ENCODE measurements at regions not wholly inside any gene's neighbourhood (a gene's known extent, or its start where the extent isn't known, plus 50 kb on each side); places are given as distances from the start of the nearest gene placed in this dataset.

- Histone ChIP-seq H3K4me3 (ENCODE audit: low read length in 2 of 2) (no peak overlapping the region), H3K27me3 (ENCODE audit: control insufficient read depth in 1 of 2, insufficient read depth in 2 of 2, low read length in 1 of 2) (no peaks in the 10 kb centered on the region), H3K27ac (ENCODE audit: low read depth in 1 of 2, low read length in 2 of 2) (no peak overlapping the region), H3K9me3 (ENCODE audit: control insufficient read depth, low read length) (no peaks in the 10 kb centered on the region), H3K36me3 (ENCODE audit: control insufficient read depth in 1 of 2, insufficient read depth in 2 of 2, low read length in 1 of 2) (no peaks in the 10 kb centered on the region), H3K4me1 (ENCODE audit: control insufficient read depth in 1 of 2, insufficient read depth in 2 of 2, low read length in 2 of 2) (no peaks in the 10 kb centered on the region)
- no peak for DNase-seq
- ATAC-seq (ENCODE audit: low FRiP score) = no peak
- WGBS, 2 donors = 94 to 99% methylated on average over 4 of the region's 4 CpGs
- intact Hi-C loops (cut with DNase I) = no loop called here
Measured at GRCh38 chr17:77719806-77720205, 238.7 kb upstream of the TNRC6C start.

GRCh38 chr17:77720946-77721845, 237.3 kb upstream of the TNRC6C start:
- WGBS, 2 donors = 87 to 91% methylated on average over 14 of the region's 14 CpGs
- Histone ChIP-seq H3K27me3 (ENCODE audit: control insufficient read depth in 1 of 2, insufficient read depth in 2 of 2, low read length in 1 of 2) (no peaks in the 10 kb centered on the region), H3K4me3 (ENCODE audit: low read length in 2 of 2) (no peak overlapping the region), H3K36me3 (ENCODE audit: control insufficient read depth in 1 of 2, insufficient read depth in 2 of 2, low read length in 1 of 2) (no peaks in the 10 kb centered on the region), H3K4me1 (ENCODE audit: control insufficient read depth in 1 of 2, insufficient read depth in 2 of 2, low read length in 2 of 2) (no peaks in the 10 kb centered on the region), H3K9me3 (ENCODE audit: control insufficient read depth, low read length) (no peaks in the 10 kb centered on the region), H3K27ac (ENCODE audit: low read depth in 1 of 2, low read length in 2 of 2) (no peak overlapping the region)
- intact Hi-C loops (cut with DNase I) = no loop called here
- ATAC-seq (ENCODE audit: low FRiP score) (no peak), DNase-seq (no peak)

GRCh38 chr17:77721846-77722160, 236.7 kb upstream of the TNRC6C start:
- intact Hi-C loops (cut with DNase I) = no loop called here
- ATAC-seq (ENCODE audit: low FRiP score) (no peak), DNase-seq (no peak)
- Histone ChIP-seq H3K4me1 (ENCODE audit: control insufficient read depth in 1 of 2, insufficient read depth in 2 of 2, low read length in 2 of 2) (no peaks in the 10 kb centered on the region), H3K27me3 (ENCODE audit: control insufficient read depth in 1 of 2, insufficient read depth in 2 of 2, low read length in 1 of 2) (no peaks in the 10 kb centered on the region), H3K27ac (ENCODE audit: low read depth in 1 of 2, low read length in 2 of 2) (no peak overlapping the region), H3K4me3 (ENCODE audit: low read length in 2 of 2) (no peak overlapping the region), H3K36me3 (ENCODE audit: control insufficient read depth in 1 of 2, insufficient read depth in 2 of 2, low read length in 1 of 2) (no peaks in the 10 kb centered on the region), H3K9me3 (ENCODE audit: control insufficient read depth, low read length) (no peaks in the 10 kb centered on the region)
- WGBS, 2 donors = 91 to 95% methylated on average over 3 of the region's 3 CpGs

GRCh38 chr17:77722366-77722765, 236.1 kb upstream of the TNRC6C start:
- Histone ChIP-seq H3K27ac (ENCODE audit: low read depth in 1 of 2, low read length in 2 of 2) (no peak overlapping the region), H3K9me3 (ENCODE audit: control insufficient read depth, low read length) (no peaks in the 10 kb centered on the region), H3K4me3 (ENCODE audit: low read length in 2 of 2) (no peak overlapping the region), H3K27me3 (ENCODE audit: control insufficient read depth in 1 of 2, insufficient read depth in 2 of 2, low read length in 1 of 2) (no peaks in the 10 kb centered on the region), H3K36me3 (ENCODE audit: control insufficient read depth in 1 of 2, insufficient read depth in 2 of 2, low read length in 1 of 2) (no peaks in the 10 kb centered on the region), H3K4me1 (ENCODE audit: control insufficient read depth in 1 of 2, insufficient read depth in 2 of 2, low read length in 2 of 2) (no peaks in the 10 kb centered on the region)
- intact Hi-C loops (cut with DNase I) = no loop called here
- DNase-seq (no peak), ATAC-seq (ENCODE audit: low FRiP score) (no peak)
- WGBS, 2 donors = 96 to 97% methylated on average over 8 of the region's 8 CpGs

GRCh38 chr17:77723071-77723908, 235.2 kb upstream of the TNRC6C start:
- 54 to 57% methylated on average over 20 of the region's 20 CpGs for WGBS, 2 donors
- DNase-seq = peak in 1 of 2 donors; percentile 72
- ATAC-seq (ENCODE audit: low FRiP score) = no peak
- intact Hi-C loops (cut with DNase I) = no loop called here
- no peaks in the 10 kb centered on the region for H3K9me3 ChIP-seq (ENCODE audit: control insufficient read depth, low read length)
- H3K27me3 ChIP-seq (ENCODE audit: control insufficient read depth in 1 of 2, insufficient read depth in 2 of 2, low read length in 1 of 2) = no peaks in the 10 kb centered on the region
- H3K4me1 ChIP-seq (ENCODE audit: control insufficient read depth in 1 of 2, insufficient read depth in 2 of 2, low read length in 2 of 2) = no peaks in the 10 kb centered on the region
- no peaks in the 10 kb centered on the region for H3K36me3 ChIP-seq (ENCODE audit: control insufficient read depth in 1 of 2, insufficient read depth in 2 of 2, low read length in 1 of 2)
- H3K27ac ChIP-seq (ENCODE audit: low read depth in 1 of 2, low read length in 2 of 2) = no peak overlapping the region
- no peak overlapping the region for H3K4me3 ChIP-seq (ENCODE audit: low read length in 2 of 2)

GRCh38 chr17:77723909-77724875, 234.3 kb upstream of the TNRC6C start:
- ATAC-seq (ENCODE audit: low FRiP score) (no peak), DNase-seq (no peak)
- Histone ChIP-seq H3K9me3 (ENCODE audit: control insufficient read depth, low read length) (no peaks in the 10 kb centered on the region), H3K36me3 (ENCODE audit: control insufficient read depth in 1 of 2, insufficient read depth in 2 of 2, low read length in 1 of 2) (no peaks in the 10 kb centered on the region), H3K27me3 (ENCODE audit: control insufficient read depth in 1 of 2, insufficient read depth in 2 of 2, low read length in 1 of 2) (no peaks in the 10 kb centered on the region), H3K4me1 (ENCODE audit: control insufficient read depth in 1 of 2, insufficient read depth in 2 of 2, low read length in 2 of 2) (no peaks in the 10 kb centered on the region), H3K27ac (ENCODE audit: low read depth in 1 of 2, low read length in 2 of 2) (no peak overlapping the region), H3K4me3 (ENCODE audit: low read length in 2 of 2) (no peak overlapping the region)
- WGBS, 2 donors = 89% methylated on average over 22 of the region's 22 CpGs
- intact Hi-C loops (cut with DNase I) = no loop called here

GRCh38 chr17:77724876-77725615, 233.5 kb upstream of the TNRC6C start:
- no peak for ATAC-seq (ENCODE audit: low FRiP score)
- Histone ChIP-seq H3K9me3 (ENCODE audit: control insufficient read depth, low read length) (no peaks in the 10 kb centered on the region), H3K4me3 (ENCODE audit: low read length in 2 of 2) (no peak overlapping the region), H3K36me3 (ENCODE audit: control insufficient read depth in 1 of 2, insufficient read depth in 2 of 2, low read length in 1 of 2) (no peaks in the 10 kb centered on the region), H3K27me3 (ENCODE audit: control insufficient read depth in 1 of 2, insufficient read depth in 2 of 2, low read length in 1 of 2) (no peaks in the 10 kb centered on the region), H3K4me1 (ENCODE audit: control insufficient read depth in 1 of 2, insufficient read depth in 2 of 2, low read length in 2 of 2) (no peaks in the 10 kb centered on the region), H3K27ac (ENCODE audit: low read depth in 1 of 2, low read length in 2 of 2) (no peak overlapping the region)
- 95 to 97% methylated on average over 28 of the region's 28 CpGs for WGBS, 2 donors
- no peak for DNase-seq
- intact Hi-C loops (cut with DNase I) = no loop called here

GRCh38 chr17:77725846-77726245, 232.7 kb upstream of the TNRC6C start:
- no peaks in the 10 kb centered on the region for H3K36me3 ChIP-seq (ENCODE audit: control insufficient read depth in 1 of 2, insufficient read depth in 2 of 2, low read length in 1 of 2)
- H3K27me3 ChIP-seq (ENCODE audit: control insufficient read depth in 1 of 2, insufficient read depth in 2 of 2, low read length in 1 of 2) = no peaks in the 10 kb centered on the region
- ATAC-seq (ENCODE audit: low FRiP score) (no peak), DNase-seq (no peak)
- H3K9me3 ChIP-seq (ENCODE audit: control insufficient read depth, low read length) = no peaks in the 10 kb centered on the region
- WGBS, 2 donors = 93 to 95% methylated on average over 5 of the region's 5 CpGs
- no peak overlapping the region for H3K4me3 ChIP-seq (ENCODE audit: low read length in 2 of 2)
- H3K27ac ChIP-seq (ENCODE audit: low read depth in 1 of 2, low read length in 2 of 2) = no peak overlapping the region
- intact Hi-C loops (cut with DNase I) = no loop called here
- no peaks in the 10 kb centered on the region for H3K4me1 ChIP-seq (ENCODE audit: control insufficient read depth in 1 of 2, insufficient read depth in 2 of 2, low read length in 2 of 2)
